ENCODE measurements at regions not wholly inside any gene's neighbourhood (a gene's known extent, or its start where the extent isn't known, plus 50 kb on each side); places are given as distances from the start of the nearest gene placed in this dataset.

DNA sequence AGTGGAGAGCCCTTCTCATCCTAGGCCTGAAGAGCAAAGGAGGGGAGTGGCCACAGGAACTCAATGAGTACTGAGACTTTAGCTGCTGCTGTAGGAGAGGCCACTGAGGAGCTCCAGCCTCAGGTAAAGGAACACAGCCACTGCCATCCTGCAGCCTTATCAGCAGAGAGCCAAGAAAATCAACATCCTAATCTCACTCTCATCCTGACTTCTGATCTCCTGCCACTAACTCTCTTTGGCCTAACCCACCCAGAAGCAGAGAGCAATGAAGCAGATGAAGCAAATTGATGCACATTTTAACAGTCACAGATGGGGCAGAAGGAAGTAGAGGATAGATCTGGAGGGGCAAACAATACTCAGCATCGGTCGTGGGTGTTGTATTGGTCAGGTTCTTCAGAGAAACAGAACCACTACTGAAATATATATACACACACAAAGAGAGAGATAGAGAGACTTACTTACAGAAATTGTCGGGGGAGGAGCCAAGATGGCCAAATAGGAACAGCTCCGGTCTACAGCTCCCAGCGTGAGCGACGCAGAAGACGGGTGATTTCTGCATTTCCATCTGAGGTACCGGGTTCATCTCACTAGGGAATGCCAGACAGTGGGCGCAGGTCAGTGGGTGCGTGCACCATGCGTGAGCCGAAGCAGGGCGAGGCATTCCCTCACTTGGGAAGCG is 297.6 kb downstream of the MTERF1 start:
- H3K4me3 ChIP-seq (ENCODE audit: low read depth, low read length) = no peak overlapping the region
- TF ChIP-seq, protein P1, sequence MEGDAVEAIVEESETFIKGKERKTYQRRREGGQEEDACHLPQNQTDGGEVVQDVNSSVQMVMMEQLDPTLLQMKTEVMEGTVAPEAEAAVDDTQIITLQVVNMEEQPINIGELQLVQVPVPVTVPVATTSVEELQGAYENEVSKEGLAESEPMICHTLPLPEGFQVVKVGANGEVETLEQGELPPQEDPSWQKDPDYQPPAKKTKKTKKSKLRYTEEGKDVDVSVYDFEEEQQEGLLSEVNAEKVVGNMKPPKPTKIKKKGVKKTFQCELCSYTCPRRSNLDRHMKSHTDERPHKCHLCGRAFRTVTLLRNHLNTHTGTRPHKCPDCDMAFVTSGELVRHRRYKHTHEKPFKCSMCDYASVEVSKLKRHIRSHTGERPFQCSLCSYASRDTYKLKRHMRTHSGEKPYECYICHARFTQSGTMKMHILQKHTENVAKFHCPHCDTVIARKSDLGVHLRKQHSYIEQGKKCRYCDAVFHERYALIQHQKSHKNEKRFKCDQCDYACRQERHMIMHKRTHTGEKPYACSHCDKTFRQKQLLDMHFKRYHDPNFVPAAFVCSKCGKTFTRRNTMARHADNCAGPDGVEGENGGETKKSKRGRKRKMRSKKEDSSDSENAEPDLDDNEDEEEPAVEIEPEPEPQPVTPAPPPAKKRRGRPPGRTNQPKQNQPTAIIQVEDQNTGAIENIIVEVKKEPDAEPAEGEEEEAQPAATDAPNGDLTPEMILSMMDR (IDR thresholded peaks at IDR 0.05; ENCODE audit: control insufficient read depth, extremely low read depth, insufficient read depth) = no peak
- DNase-seq (ENCODE audit: low read depth) = no peak

DNA sequence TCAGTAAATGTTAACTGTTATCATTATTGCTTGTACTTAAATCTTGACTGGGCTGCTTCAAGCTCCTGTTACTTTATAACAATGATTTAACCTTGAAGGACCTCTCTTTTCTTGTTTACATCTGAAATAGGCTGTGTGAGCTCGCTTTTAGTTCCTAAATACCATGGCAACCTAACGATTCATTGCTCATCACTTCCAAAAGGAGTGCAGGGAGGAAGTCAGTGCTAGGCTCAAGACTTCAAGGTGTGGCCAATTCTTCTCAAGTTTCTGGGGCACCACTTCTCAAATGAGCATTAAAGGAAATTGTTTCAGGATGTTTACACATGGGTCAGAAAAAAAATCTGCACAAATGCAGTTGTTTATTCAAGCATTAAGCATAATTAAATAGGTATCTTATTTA is 284.2 kb downstream of the MTERF1 start:
- TF ChIP-seq, protein P1 (IDR thresholded peaks at IDR 0.05; ENCODE audit: control insufficient read depth, extremely low read depth, insufficient read depth) = no peak
- DNase-seq (ENCODE audit: low read depth) = peak; percentile 59
- H3K4me3 ChIP-seq (ENCODE audit: low read depth, low read length) = no peak overlapping the region

DNA sequence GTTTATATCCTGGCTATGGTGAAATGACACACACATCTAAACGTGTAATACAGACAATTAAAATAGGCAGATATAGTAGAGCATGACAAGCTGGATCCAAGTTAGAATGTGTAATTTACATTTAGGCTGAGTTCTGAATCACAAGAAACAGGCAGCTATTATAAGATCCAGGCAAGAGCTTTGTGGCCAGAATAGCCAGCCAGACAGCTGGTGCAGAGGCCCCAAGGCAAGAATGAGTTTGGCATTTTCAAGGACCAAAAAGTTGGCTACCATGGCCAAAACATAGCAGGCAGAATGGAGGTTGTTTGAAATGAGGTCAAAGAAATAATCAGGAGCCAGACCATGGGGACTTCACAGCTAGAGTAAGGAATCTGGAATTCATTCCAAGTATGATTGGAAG is 281.7 kb downstream of the MTERF1 start:
- TF ChIP-seq, protein P1 (IDR thresholded peaks at IDR 0.05; ENCODE audit: control insufficient read depth, extremely low read depth, insufficient read depth) = no peak
- no peak for DNase-seq (ENCODE audit: low read depth)
- no peak overlapping the region for H3K4me3 ChIP-seq (ENCODE audit: low read depth, low read length)

DNA sequence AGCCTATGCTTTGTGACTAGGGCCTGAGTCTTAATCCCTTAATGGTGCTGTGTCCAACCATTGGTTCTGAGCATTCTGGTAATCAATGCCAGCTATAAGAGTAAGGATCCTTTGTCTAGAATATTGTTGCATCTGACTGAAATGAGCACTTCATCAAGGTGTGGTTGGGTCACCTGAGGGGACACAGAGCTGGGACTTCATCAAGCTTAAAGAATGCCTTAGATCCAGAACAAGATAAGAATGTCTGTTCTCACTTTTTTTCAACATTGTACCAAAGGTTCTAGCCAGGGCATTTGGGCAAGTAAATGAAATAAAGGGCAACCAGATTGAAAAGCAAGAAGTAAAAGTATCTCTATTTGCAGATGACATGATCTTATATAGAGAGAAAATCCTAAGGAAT is 280.4 kb downstream of the MTERF1 start:
- H3K4me3 ChIP-seq (ENCODE audit: low read depth, low read length) = no peak overlapping the region
- no peak for DNase-seq (ENCODE audit: low read depth)
- TF ChIP-seq, protein P1 (IDR thresholded peaks at IDR 0.05; ENCODE audit: control insufficient read depth, extremely low read depth, insufficient read depth) = no peak

DNA sequence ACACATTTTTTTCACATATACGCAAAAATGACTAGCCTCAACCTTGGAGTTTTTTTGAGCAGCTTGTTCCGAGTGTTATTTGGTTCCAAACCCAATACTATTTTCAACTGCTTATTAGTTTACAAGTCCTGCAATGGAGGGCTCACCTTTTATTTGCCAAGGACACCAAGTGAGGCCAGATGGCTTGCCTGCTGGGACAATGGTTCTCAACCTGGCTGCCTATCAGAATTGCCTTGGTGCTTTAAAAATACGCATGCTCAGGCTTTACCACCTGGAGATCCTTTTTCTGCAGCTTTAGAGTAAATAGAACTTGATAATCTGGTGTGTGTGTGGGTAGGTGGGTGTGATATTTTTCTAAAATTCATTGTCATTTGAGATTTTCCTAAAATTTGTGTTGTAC is 276.8 kb downstream of the MTERF1 start:
- TF ChIP-seq, protein P1 (IDR thresholded peaks at IDR 0.05; ENCODE audit: control insufficient read depth, extremely low read depth, insufficient read depth) = no peak
- DNase-seq (ENCODE audit: low read depth) = no peak

DNA sequence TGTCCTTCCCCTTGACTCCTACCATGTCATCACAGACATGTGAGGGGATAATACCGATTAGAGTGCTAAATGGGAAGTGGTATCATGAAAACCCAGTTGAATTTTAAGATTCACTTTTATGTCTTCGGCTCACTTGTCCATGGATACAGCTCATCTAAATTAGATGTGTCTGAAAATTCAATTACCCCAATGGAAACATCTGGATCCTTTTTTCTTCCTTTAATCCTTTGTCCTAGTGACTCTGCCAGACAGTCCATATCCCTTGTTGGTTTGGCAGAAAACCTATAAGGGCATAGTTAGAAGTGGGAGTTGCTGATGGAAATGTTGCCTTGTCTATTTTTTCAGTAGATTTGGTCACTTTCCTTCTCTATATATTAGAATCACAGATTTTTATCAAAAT is 271.9 kb downstream of the MTERF1 start:
- no peak for DNase-seq (ENCODE audit: low read depth)
- TF ChIP-seq, protein P1 (IDR thresholded peaks at IDR 0.05; ENCODE audit: control insufficient read depth, extremely low read depth, insufficient read depth) = no peak
- no peak overlapping the region for H3K4me3 ChIP-seq (ENCODE audit: low read depth, low read length)

More for the DNA sequence above, 276.8 kb downstream of the MTERF1 start:
- H3K4me3 ChIP-seq (ENCODE audit: low read depth, low read length) = no peak overlapping the region

DNA sequence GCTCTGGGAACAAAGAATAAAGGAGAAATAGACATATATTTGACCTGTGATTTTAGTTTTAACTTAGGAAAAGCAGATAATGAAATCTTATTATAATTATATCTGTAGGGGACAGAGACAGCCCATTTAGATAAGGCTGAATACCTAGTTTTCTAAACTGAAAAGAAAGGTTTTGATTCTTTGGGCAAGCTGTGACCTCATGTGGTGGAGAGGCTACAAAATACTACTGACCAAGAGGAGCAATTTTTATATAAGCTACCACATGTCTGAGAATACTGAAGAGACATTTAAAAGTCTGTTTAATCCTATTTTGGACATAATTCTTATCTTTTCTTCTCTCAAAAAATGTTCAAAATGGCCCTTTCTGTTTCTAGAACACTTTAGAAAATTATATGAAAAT is 271.0 kb downstream of the MTERF1 start:
- DNase-seq (ENCODE audit: low read depth) = no peak
- H3K4me3 ChIP-seq (ENCODE audit: low read depth, low read length) = no peak overlapping the region
- TF ChIP-seq, protein P1 (IDR thresholded peaks at IDR 0.05; ENCODE audit: control insufficient read depth, extremely low read depth, insufficient read depth) = 0 out of 2 replicates have a peak, but pooled peaks have one; percentile 4

Data from LNCaP clone FGC (cell line).